H4 (cell line): ENCODE measurements at regions not wholly inside any gene's neighbourhood (a gene's known extent, or its start where the extent isn't known, plus 50 kb on each side); places are given as distances from the start of the nearest gene placed in this dataset.
"Not testable (repeated sequence)": the region's sequence is repeated elsewhere in the genome, so short reads cannot be mapped to it uniquely, and the experiment has no call there.

Experiments
- DNase-seq: peaks from one replicate; pipeline ENCODE4 v3.0.0-alpha.2; 2015; ENCODE audit warnings: low spot score

GRCh38 chrX:68995780-68996551, 167.1 kb downstream of the EFNB1 start:
- DNase-seq, result no peak

GRCh38 chrX:68995386-68995779, 166.6 kb downstream of the EFNB1 start:
- no peak for DNase-seq

GRCh38 chrX:68994891-68995255, 166.1 kb downstream of the EFNB1 start:
- no peak for DNase-seq

- no peak for DNase-seq
These were observed 165.5 kb downstream of the EFNB1 start for GRCh38 chrX:68994135-68994890.

GRCh38 chrX:68992821-68993397, 164.1 kb downstream of the EFNB1 start:
- DNase-seq, result no peak

GRCh38 chrX:68991691-68992345, 163.0 kb downstream of the EFNB1 start:
- DNase-seq, result no peak

GRCh38 chrX:68990948-68991347, 162.1 kb downstream of the EFNB1 start:
- no peak for DNase-seq

GRCh38 chrX:68989865-68990606, 161.2 kb downstream of the EFNB1 start:
- peak; percentile 70 for DNase-seq

GRCh38 chrX:68989456-68989855, 160.6 kb downstream of the EFNB1 start:
- peak; percentile 12 for DNase-seq

- no peak for DNase-seq
These were observed 160.0 kb downstream of the EFNB1 start for GRCh38 chrX:68988865-68989264.

- no peak for DNase-seq
These were observed 156.4 kb downstream of the EFNB1 start for GRCh38 chrX:68985135-68985755.

GRCh38 chrX:68983004-68983857, 154.4 kb downstream of the EFNB1 start:
- no peak for DNase-seq

GRCh38 chrX:68982476-68982875, 153.7 kb downstream of the EFNB1 start:
- DNase-seq, result no peak

GRCh38 chrX:68980906-68981616, 152.2 kb downstream of the EFNB1 start:
- no peak for DNase-seq

- DNase-seq, result no peak
These were observed 149.8 kb downstream of the EFNB1 start for GRCh38 chrX:68978655-68979054.

- peak; percentile 29 for DNase-seq
These were observed 149.4 kb downstream of the EFNB1 start for GRCh38 chrX:68978255-68978654.

GRCh38 chrX:68953331-68953730, 124.5 kb downstream of the EFNB1 start:
- DNase-seq, result no peak

GRCh38 chrX:68951942-68952619, 123.3 kb downstream of the EFNB1 start:
- DNase-seq, result not testable (repeated sequence)

GRCh38 chrX:68950937-68951336, 122.1 kb downstream of the EFNB1 start:
- no peak for DNase-seq
